Transverse colon (tissue), 4 donors: ENCODE measurements at regions not wholly inside any gene's neighbourhood (a gene's known extent, or its start where the extent isn't known, plus 50 kb on each side); places are given as distances from the start of the nearest gene placed in this dataset.
"Not testable (repeated sequence)": the region's sequence is repeated elsewhere in the genome, so short reads cannot be mapped to it uniquely, and the experiment has no call there.

Experiments
- DNase-seq: peaks from one replicate; pipeline ENCODE4 v3.0.0-alpha.2; 2019
- H3K27ac ChIP-seq, 4 donors: fragments of 200-600 bp; sonication (generic); 2 replicates each; pipeline ENCODE4 v1.5.1; 2016 to 2018; ENCODE audit warnings: inconsistent platforms in 4 of 4
- H3K27me3 ChIP-seq: fragments of 200-600 bp; sonication (generic); 2 replicates; pipeline ENCODE4 v1.5.1; 2017; ENCODE audit warnings: inconsistent platforms
- H3K36me3 ChIP-seq, 4 donors: fragments of 200-600 bp; sonication (generic); 2 replicates each; pipeline ENCODE4 v1.5.1; 2017 to 2019; ENCODE audit warnings: inconsistent platforms in 4 of 4
- H3K4me1 ChIP-seq, 4 donors: fragments of 200-600 bp; sonication (generic); 2 replicates each; pipeline ENCODE4 v1.5.1; 2017 to 2020; ENCODE audit warnings: inconsistent platforms in 4 of 4
- H3K4me3 ChIP-seq, 4 donors: fragments of 200-600 bp; sonication (generic); 1 replicate in 1 of 4; 2 replicates in 3 of 4; pipeline versions ENCODE4 v1.5.1 to v1.6.1; 2017 to 2019; ENCODE audit warnings: inconsistent platforms in 4 of 4
- H3K9me3 ChIP-seq, 2 donors: fragments of 200-600 bp; sonication (generic); 2 replicates each; pipeline ENCODE4 v1.5.1; 2017 to 2019; ENCODE audit warnings: inconsistent platforms in 2 of 2
- CTCF ChIP-seq, 5 experiments: fragments of 200-600 bp in 3 of 5; fragments of 450-650 bp in 2 of 5; sonication (generic) in 3 of 5; IDR thresholded peaks; 1 replicate in 2 of 5; 2 replicates in 3 of 5; pipeline ENCODE4 v1.5.1; 2016 to 2017; ENCODE audit warnings: antibody characterized with exemption in 5 of 5, inconsistent platforms in 3 of 5, mild to moderate bottlenecking in 2 of 5, moderate library complexity in 1 of 5
- EP300 ChIP-seq: sonication (generic); formaldehyde crosslinking; IDR thresholded peaks from one replicate; pipeline ENCODE4 v1.6.1; 2017; ENCODE audit warnings: antibody characterized with exemption, low read depth
- POLR2A ChIP-seq: fragments of 450-650 bp; IDR thresholded peaks from one replicate; pipeline ENCODE4 v1.6.1; 2016; ENCODE audit warnings: antibody characterized with exemption, mild to moderate bottlenecking, moderate library complexity
- POLR2AphosphoS5 ChIP-seq, 3 donors: sonication (generic); formaldehyde crosslinking; IDR thresholded peaks; one replicate each; pipeline ENCODE4 v1.6.1; 2016; ENCODE audit warnings: antibody characterized with exemption in 3 of 3
- WGBS, 2 donors: methylation state at CpG; one replicate each; pipeline ENCODE4 v1.1.5; 2018; ENCODE audit warnings: low coverage in 1 of 2; 5-methylcytosine and 5-hydroxymethylcytosine counted together
- in situ Hi-C, 4 donors: fragments of 200-750 bp; cut with MboI; loops; one replicate each; pipeline versions ENCODE4 v1.15.0 to v1.15.1; 2017; ENCODE audit warnings: low sequenced_read_pairs in 3 of 4, low pct_ligation_motif_present in 1 of 4, low pct_unique_long_range_greater_than_20kb in 1 of 4
- intact Hi-C: fragments of 100-400 bp; cut with DNase I; formaldehyde crosslinking; loops from one replicate; pipeline ENCODE4 v1.15.1; 2023; ENCODE audit warnings: low total_unique reads

DNA sequence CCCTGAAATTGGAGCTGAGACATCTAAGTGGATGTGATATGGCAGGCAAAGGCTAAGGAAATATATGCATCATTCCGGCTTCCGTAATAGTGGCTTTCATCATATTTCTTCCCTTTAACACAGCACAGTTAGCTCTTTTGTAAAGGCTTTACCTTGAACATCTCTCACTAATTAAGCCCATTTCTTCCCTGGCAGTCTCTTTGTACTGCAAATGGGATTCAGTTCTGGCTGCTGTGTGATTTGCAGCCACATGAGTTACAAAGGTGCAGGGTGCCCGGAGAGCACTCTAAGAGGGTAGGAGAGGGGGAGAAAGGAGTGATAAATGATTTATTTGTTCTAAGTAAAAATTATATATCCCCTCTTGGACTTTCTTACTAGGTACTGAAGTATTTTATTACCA is 232.1 kb upstream of the CCDC196 start:
- Histone ChIP-seq H3K36me3 (no peaks in the 10 kb centered on the region), H3K4me3 (no peak overlapping the region), H3K9me3 (no peaks in the 10 kb centered on the region), H3K4me1 (no peaks in the 10 kb centered on the region), H3K27me3 (no peaks in the 10 kb centered on the region), H3K27ac (no peak overlapping the region)
- DNase-seq: no peak
- no peak for TF ChIP-seq POLR2AphosphoS5 (IDR thresholded peaks at IDR 0.05)
- TF ChIP-seq POLR2A: no peak
- TF ChIP-seq EP300: no peak
- no peak for TF ChIP-seq CTCF (IDR thresholded peaks at IDR 0.05)
- in situ Hi-C loops: no loop called here
- 89 to 93% methylated on average over 3 of the region's 3 CpGs for WGBS, 2 donors
- intact Hi-C loops: no loop called here

GRCh38 chr14:66268802-66269334 is 217.3 kb upstream of the CCDC196 start:
- no peaks in the 10 kb centered on the region for H3K4me1 ChIP-seq
- WGBS, 2 donors: 89 to 100% methylated on average over 1 of the region's 1 CpG
- H3K9me3 ChIP-seq: no peaks in the 10 kb centered on the region
- no peaks in the 10 kb centered on the region for H3K27me3 ChIP-seq
- in situ Hi-C loops: no loop called here
- H3K4me3 ChIP-seq: no peak overlapping the region
- no peak overlapping the region for H3K27ac ChIP-seq
- TF ChIP-seq EP300 (no peak), CTCF (IDR thresholded peaks at IDR 0.05) (no peak), POLR2A (no peak), POLR2AphosphoS5 (IDR thresholded peaks at IDR 0.05) (no peak)
- intact Hi-C loops: no loop called here
- no peaks in the 10 kb centered on the region for H3K36me3 ChIP-seq
- no peak for DNase-seq

- Histone ChIP-seq H3K36me3 (no peaks in the 10 kb centered on the region), H3K9me3 (no peaks in the 10 kb centered on the region), H3K27ac (no peak overlapping the region), H3K4me3 (no peak overlapping the region), H3K4me1 (no peaks in the 10 kb centered on the region), H3K27me3 (no peaks in the 10 kb centered on the region)
- intact Hi-C loops: no loop called here
- TF ChIP-seq CTCF (IDR thresholded peaks at IDR 0.05): no peak
- no peak for TF ChIP-seq POLR2AphosphoS5 (IDR thresholded peaks at IDR 0.05)
- TF ChIP-seq EP300: no peak
- TF ChIP-seq POLR2A: no peak
- in situ Hi-C loops: no loop called here
- no peak for DNase-seq
- 85 to 100% methylated on average over 1 of the region's 1 CpG for WGBS, 2 donors
These were observed 213.9 kb upstream of the CCDC196 start for GRCh38 chr14:66272221-66272620.

GRCh38 chr14:66273261-66273832 is 212.8 kb upstream of the CCDC196 start:
- no peak for DNase-seq
- H3K9me3 ChIP-seq: no peaks in the 10 kb centered on the region
- 77% methylated on average over 1 of the region's 1 CpG; no CpG with 5 or more reads in 1 of the 2 donors for WGBS, 2 donors
- intact Hi-C loops: no loop called here
- no peaks in the 10 kb centered on the region for H3K4me1 ChIP-seq
- H3K4me3 ChIP-seq: no peak overlapping the region
- H3K36me3 ChIP-seq: no peaks in the 10 kb centered on the region
- no peak overlapping the region for H3K27ac ChIP-seq
- TF ChIP-seq POLR2AphosphoS5 (IDR thresholded peaks at IDR 0.05): no peak
- no peak for TF ChIP-seq POLR2A
- no peak for TF ChIP-seq CTCF (IDR thresholded peaks at IDR 0.05)
- no peak for TF ChIP-seq EP300
- no peaks in the 10 kb centered on the region for H3K27me3 ChIP-seq
- in situ Hi-C loops: no loop called here

DNA sequence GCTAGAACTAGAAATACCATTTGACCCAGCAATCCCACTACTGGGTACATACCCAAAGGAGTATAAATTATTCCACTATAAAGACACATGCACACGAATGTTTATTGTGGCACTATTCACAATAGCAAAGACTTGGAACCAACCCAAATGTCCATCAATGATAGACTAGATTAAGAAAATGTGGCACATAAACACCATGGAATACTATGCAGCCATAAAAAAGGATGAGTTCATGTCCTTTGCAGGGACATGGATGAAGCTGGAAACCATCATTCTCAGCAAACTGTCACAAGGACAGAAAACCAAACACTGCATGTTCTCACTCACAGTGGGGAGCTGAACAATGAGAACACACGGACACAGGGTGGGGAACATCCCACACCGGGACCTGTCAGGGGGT is 207.8 kb upstream of the CCDC196 start:
- 87% methylated on average over 3 of the region's 3 CpGs; no CpG with 5 or more reads in 1 of the 2 donors for WGBS, 2 donors

More for the DNA sequence above, 207.8 kb upstream of the CCDC196 start:
- in situ Hi-C loops, H3K4me1 ChIP-seq, DNase-seq, H3K27ac ChIP-seq, H3K9me3 ChIP-seq, intact Hi-C loops, H3K36me3 ChIP-seq, H3K27me3 ChIP-seq, H3K4me3 ChIP-seq: not testable (repeated sequence)
